Mammary epithelial cell (primary cell): ENCODE measurements at regions not wholly inside any gene's neighbourhood (a gene's known extent, or its start where the extent isn't known, plus 50 kb on each side); places are given as distances from the start of the nearest gene placed in this dataset.

Source experiments
- EZH2 ChIP-seq: IDR thresholded peaks from 2 replicates; pipeline ENCODE4 v1.6.1; 2012; ENCODE audit warnings: low read length, inconsistent platforms, borderline replicate concordance
- TF ChIP-seq, protein P1 (sequence below), 2 donors: IDR thresholded peaks in 1 of 2; conservative IDR thresholded peaks in 1 of 2; 2 replicates each; pipeline ENCODE4 v1.5.1; 2011 to 2012; ENCODE audit warnings: inconsistent platforms in 2 of 2, low read length in 2 of 2, mild to moderate bottlenecking in 2 of 2, control low read depth in 1 of 2, low read depth in 1 of 2; ENCODE audit not compliant: insufficient read depth in 1 of 2; ENCODE audit errors: extremely low read depth in 1 of 2

DNA sequence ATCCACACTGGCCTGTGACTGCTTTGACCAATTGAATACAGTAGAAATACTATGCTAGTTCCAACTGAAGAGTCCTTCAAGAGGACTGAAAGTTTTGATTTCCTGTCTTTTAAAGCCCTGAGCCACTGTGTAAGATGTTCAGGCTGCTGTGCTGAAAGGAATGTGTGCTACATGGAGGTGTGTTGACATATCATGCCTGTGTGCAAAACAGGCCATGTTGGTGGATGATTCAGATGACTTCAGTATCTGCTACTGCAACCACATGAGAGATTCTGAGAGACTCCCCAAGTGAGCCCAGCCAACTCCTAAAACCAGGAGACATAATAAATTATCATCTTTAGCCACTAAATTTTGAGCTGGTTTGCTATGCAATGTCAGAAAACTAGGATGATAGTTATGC lies 662.9 kb downstream of the ZEB2 start:
- TF ChIP-seq, protein P1, sequence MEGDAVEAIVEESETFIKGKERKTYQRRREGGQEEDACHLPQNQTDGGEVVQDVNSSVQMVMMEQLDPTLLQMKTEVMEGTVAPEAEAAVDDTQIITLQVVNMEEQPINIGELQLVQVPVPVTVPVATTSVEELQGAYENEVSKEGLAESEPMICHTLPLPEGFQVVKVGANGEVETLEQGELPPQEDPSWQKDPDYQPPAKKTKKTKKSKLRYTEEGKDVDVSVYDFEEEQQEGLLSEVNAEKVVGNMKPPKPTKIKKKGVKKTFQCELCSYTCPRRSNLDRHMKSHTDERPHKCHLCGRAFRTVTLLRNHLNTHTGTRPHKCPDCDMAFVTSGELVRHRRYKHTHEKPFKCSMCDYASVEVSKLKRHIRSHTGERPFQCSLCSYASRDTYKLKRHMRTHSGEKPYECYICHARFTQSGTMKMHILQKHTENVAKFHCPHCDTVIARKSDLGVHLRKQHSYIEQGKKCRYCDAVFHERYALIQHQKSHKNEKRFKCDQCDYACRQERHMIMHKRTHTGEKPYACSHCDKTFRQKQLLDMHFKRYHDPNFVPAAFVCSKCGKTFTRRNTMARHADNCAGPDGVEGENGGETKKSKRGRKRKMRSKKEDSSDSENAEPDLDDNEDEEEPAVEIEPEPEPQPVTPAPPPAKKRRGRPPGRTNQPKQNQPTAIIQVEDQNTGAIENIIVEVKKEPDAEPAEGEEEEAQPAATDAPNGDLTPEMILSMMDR (conservative IDR thresholded peaks at IDR 0.05 in 1 of 2, IDR thresholded peaks at IDR 0.05 in 1 of 2; ENCODE audit: extremely low read depth in 1 of 2, insufficient read depth in 1 of 2, low read depth in 1 of 2, low read length in 2 of 2): no peak
- TF ChIP-seq EZH2: no peak
